AG08396 (cell line): ENCODE measurements at regions not wholly inside any gene's neighbourhood (a gene's known extent, or its start where the extent isn't known, plus 50 kb on each side); places are given as distances from the start of the nearest gene placed in this dataset.

ENCODE experiments used
- DNase-seq: peaks from one replicate; pipeline ENCODE4 v3.0.0; 2012; ENCODE audit warnings: low spot score, mixed read lengths

- DNase-seq: no peak
Observed at GRCh38 chr6:76418560-76419223, 346.2 kb upstream of the IMPG1 start.

GRCh38 chr6:76416821-76417605 is 344.6 kb upstream of the IMPG1 start:
- DNase-seq: no peak

DNA sequence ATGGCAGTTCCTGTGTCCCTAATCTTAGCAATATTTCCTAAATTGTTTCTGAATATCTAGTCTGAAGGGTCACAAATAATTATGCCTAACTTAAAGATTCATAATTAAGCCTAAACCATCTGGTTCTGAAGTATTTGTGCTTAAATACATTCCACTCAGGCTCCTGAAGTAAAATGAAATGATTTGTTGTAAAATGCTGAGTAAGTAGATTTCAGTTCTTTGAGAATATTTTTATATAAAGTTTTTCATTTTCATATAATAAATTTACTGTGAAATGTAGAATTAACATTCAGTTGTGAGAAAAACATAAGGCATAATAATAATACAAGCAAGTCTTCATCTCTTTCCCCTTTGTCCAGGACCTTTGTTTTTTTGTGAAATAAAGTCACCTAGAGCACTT is 330.6 kb upstream of the IMPG1 start:
- no peak for DNase-seq

DNA sequence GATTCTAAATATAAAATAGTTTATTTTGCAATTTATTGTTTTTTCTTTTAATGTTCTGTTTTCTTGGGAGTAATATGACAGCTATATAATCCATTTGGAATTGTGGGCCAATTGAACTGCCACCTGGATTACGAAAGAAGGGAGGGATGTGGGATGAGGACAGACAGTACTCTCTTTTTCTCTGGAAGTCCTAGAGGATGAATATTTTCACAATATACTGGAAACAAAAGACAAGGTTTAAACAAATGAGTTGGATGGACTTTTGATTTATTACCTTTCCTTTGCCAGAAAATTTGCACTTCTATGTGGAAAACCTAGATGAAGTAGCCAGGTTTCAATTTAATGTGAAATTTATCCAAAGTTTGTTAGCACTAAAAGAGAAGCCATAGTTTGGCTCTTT is 325.5 kb upstream of the IMPG1 start:
- DNase-seq: no peak

- no peak for DNase-seq
Observed at GRCh38 chr6:76382201-76382600, 309.7 kb upstream of the IMPG1 start.

- DNase-seq: no peak
Observed at GRCh38 chr6:76381612-76382011, 309.1 kb upstream of the IMPG1 start.

GRCh38 chr6:76351275-76351674 is 278.8 kb upstream of the IMPG1 start:
- DNase-seq: no peak

DNA sequence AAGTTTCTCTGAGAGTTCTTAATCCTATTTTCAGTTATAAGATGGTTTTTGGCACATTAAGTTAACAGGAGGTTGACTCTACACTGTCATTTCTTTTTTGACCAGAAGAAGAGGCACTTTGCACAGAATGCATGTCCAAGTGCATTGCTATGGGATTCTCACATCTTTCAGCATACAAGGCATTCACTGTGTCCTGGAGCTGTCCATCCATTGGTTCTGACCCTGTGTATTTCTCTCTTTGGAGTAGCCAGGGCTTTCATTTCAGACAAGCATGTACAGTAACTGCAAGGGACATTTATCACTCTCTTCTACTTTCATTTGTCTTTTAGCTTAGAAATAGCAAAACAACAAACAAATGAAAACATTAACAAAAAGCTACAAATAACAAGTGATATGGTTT is 275.1 kb upstream of the IMPG1 start:
- no peak for DNase-seq

DNA sequence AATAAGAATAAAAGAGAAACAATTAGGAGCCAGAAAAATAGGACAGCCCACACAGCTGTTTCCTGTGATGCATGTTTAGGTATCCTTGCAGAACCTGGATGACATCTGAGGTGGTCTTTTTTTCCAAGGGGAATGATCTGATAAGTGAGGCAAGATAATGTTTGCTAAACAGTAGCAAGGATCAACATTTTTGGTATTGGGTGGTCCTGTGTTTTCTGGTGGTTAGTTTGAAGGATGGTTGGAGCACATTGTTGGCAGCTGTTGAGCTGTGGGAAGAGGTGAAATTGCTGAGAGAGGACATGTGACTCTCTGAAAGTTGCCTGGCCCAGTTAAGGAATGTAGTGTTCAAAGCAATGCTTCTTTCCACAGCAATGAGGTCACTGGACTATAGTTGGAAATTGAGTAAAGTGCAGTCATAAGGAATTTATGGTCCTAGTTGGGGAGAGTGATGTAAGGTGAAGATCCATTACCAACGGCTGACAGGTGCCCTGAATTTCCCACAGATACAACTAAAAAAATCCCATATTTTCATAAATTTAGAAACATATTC is 270.2 kb upstream of the IMPG1 start:
- no peak for DNase-seq

DNA sequence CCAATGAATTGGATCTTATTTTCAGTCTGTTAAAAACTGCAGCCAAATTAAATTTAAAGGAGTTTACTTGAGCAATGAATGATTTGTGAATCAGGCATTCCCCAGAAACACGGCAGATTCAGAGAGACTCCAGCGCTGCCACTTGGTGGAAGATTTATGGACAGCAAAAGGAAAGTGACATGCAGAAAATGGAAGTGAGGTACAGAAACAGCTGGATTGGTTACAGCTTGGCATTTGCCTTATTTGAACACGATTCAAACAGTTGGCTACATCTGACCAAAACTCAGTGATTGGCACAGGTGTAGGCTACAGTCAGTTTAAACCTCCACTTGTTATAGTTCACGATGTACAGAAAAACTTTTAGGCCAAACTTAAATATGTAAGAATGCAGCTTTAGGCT is 257.6 kb upstream of the IMPG1 start:
- no peak for DNase-seq

DNA sequence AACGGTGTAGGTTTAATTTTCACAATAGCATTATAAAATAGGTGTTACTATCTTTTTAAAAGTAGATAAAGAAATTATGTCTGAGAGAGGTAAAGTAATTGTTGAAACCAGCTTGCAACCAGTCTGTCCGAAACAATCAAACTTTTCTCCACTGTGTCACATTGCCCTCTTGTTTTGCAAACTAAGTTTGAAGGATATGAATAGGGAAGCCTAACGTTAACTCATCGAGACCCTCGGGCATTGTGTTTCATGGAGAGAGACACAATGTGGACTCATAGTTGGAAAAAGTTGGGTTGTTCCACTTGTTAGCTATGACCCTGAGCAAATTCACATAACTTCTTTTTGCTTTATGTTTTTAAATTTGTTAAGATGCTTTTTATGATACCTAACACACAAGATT is 254.4 kb upstream of the IMPG1 start:
- no peak for DNase-seq
